ENCODE measurements at regions not wholly inside any gene's neighbourhood (a gene's known extent, or its start where the extent isn't known, plus 50 kb on each side); places are given as distances from the start of the nearest gene placed in this dataset.

GRCh38 chr6:134468633-134469032 is 150.7 kb upstream of the SGK1 start:
- TF ChIP-seq ESRRG (CRISPR knock-in tag; IDR thresholded peaks at IDR 0.05) (no peak), ZNF8 (CRISPR knock-in tag; IDR thresholded peaks at IDR 0.05) (no peak), ZFP30 (CRISPR knock-in tag; IDR thresholded peaks at IDR 0.05) (no peak), PATZ1 (CRISPR knock-in tag; IDR thresholded peaks at IDR 0.05; ENCODE audit: borderline replicate concordance) (no peak), ZNF565 (CRISPR knock-in tag; conservative IDR thresholded peaks at IDR 0.05; ENCODE audit: low read depth) (no peak), CSDC2 (CRISPR knock-in tag; IDR thresholded peaks at IDR 0.05) (no peak), BACH2 (CRISPR knock-in tag; IDR thresholded peaks at IDR 0.05; ENCODE audit: borderline replicate concordance) (no peak), ZFP3 (CRISPR knock-in tag; IDR thresholded peaks at IDR 0.05) (no peak), OSR1 (CRISPR knock-in tag; IDR thresholded peaks at IDR 0.05) (no peak)
- ATAC-seq = peak; percentile 54

- TF ChIP-seq PPARA (CRISPR knock-in tag; IDR thresholded peaks at IDR 0.05; ENCODE audit: borderline replicate concordance) (no peak), GLIS3 (CRISPR knock-in tag; IDR thresholded peaks at IDR 0.05) (no peak), BACH2 (CRISPR knock-in tag; IDR thresholded peaks at IDR 0.05; ENCODE audit: borderline replicate concordance) (no peak), CSDC2 (CRISPR knock-in tag; IDR thresholded peaks at IDR 0.05) (no peak), ZNF70 (CRISPR knock-in tag; IDR thresholded peaks at IDR 0.05) (no peak), CREB5 (CRISPR knock-in tag; IDR thresholded peaks at IDR 0.05; ENCODE audit: low read depth) (no peak)
- ATAC-seq = no peak; the same call in 2 of the 3 replicates
Measured at GRCh38 chr6:134467620-134468019, 149.7 kb upstream of the SGK1 start.

GRCh38 chr6:134466771-134467525 is 149.0 kb upstream of the SGK1 start:
- TF ChIP-seq ZFP3 (CRISPR knock-in tag; IDR thresholded peaks at IDR 0.05) (no peak), TOX (CRISPR knock-in tag; IDR thresholded peaks at IDR 0.05; ENCODE audit: borderline replicate concordance) (no peak), ESRRG (CRISPR knock-in tag; IDR thresholded peaks at IDR 0.05) (no peak), CREB5 (CRISPR knock-in tag; IDR thresholded peaks at IDR 0.05; ENCODE audit: low read depth) (no peak), ZNF8 (CRISPR knock-in tag; IDR thresholded peaks at IDR 0.05) (no peak), TSHZ2 (CRISPR knock-in tag; IDR thresholded peaks at IDR 0.05) (no peak), ZNF70 (CRISPR knock-in tag; IDR thresholded peaks at IDR 0.05) (no peak), ISL1 (CRISPR knock-in tag; IDR thresholded peaks at IDR 0.05) (no peak), ARNTL (CRISPR knock-in tag; IDR thresholded peaks at IDR 0.05; ENCODE audit: borderline replicate concordance, low read depth) (no peak), OSR1 (CRISPR knock-in tag; IDR thresholded peaks at IDR 0.05) (no peak), SNAI2 (CRISPR knock-in tag; IDR thresholded peaks at IDR 0.05) (no peak), RARB (CRISPR knock-in tag; IDR thresholded peaks at IDR 0.05) (no peak), ZC3H10 (CRISPR knock-in tag; IDR thresholded peaks at IDR 0.05) (no peak), GLIS3 (CRISPR knock-in tag; IDR thresholded peaks at IDR 0.05) (no peak), CSRNP3 (CRISPR knock-in tag; IDR thresholded peaks at IDR 0.05) (no peak), POU6F1 (CRISPR knock-in tag; IDR thresholded peaks at IDR 0.05; ENCODE audit: borderline replicate concordance, low read depth) (no peak), ZFP30 (CRISPR knock-in tag; IDR thresholded peaks at IDR 0.05) (no peak), ZNF565 (CRISPR knock-in tag; conservative IDR thresholded peaks at IDR 0.05; ENCODE audit: low read depth) (no peak)
- ATAC-seq = peak; percentile 17; the same call in 1 of the 3 replicates

Data from SK-N-SH treated with all-trans-retinoic acid at 6 μM for 48 hours (cell line).